NCI-H1048 (cell line): ENCODE measurements at regions not wholly inside any gene's neighbourhood (a gene's known extent, or its start where the extent isn't known, plus 50 kb on each side); places are given as distances from the start of the nearest gene placed in this dataset.

Source experiments
- DNase-seq: peaks from one replicate; lab custom pipeline; 2025; lab: John Stamatoyannopoulos, UW

- no peak for DNase-seq
Observed at GRCh38 chr11:96614101-96614500, 224.3 kb downstream of the JRKL start.

GRCh38 chr11:96614846-96615245 is 225.0 kb downstream of the JRKL start:
- no peak for DNase-seq

GRCh38 chr11:96620464-96621044 is 230.7 kb downstream of the JRKL start:
- DNase-seq, result no peak

- no peak for DNase-seq
Observed at GRCh38 chr11:96621161-96621560, 231.3 kb downstream of the JRKL start.

- DNase-seq, result no peak
Observed at GRCh38 chr11:96622026-96622634, 232.3 kb downstream of the JRKL start.

- DNase-seq, result no peak
Observed at GRCh38 chr11:96624126-96624525, 234.3 kb downstream of the JRKL start.

GRCh38 chr11:96627376-96627775 is 237.6 kb downstream of the JRKL start:
- no peak for DNase-seq

- DNase-seq, result no peak
Observed at GRCh38 chr11:96635655-96636054, 245.8 kb downstream of the JRKL start.

- DNase-seq, result no peak
Observed at GRCh38 chr11:96641261-96641660, 251.4 kb downstream of the JRKL start.

GRCh38 chr11:96642583-96642982 is 252.8 kb downstream of the JRKL start:
- DNase-seq, result no peak

GRCh38 chr11:96643173-96643572 is 253.4 kb downstream of the JRKL start:
- no peak for DNase-seq

GRCh38 chr11:96647621-96648020 is 257.8 kb downstream of the JRKL start:
- DNase-seq, result no peak

GRCh38 chr11:96648991-96649390 is 259.2 kb downstream of the JRKL start:
- DNase-seq, result no peak

GRCh38 chr11:96652516-96652915 is 262.7 kb downstream of the JRKL start:
- DNase-seq, result no peak

GRCh38 chr11:96655474-96655873 is 265.7 kb downstream of the JRKL start:
- no peak for DNase-seq

- DNase-seq, result no peak
Observed at GRCh38 chr11:96658436-96658835, 268.6 kb downstream of the JRKL start.

- DNase-seq, result no peak
Observed at GRCh38 chr11:96664110-96664509, 274.3 kb downstream of the JRKL start.

GRCh38 chr11:96680211-96681018 is 290.6 kb downstream of the JRKL start:
- DNase-seq, result no peak

GRCh38 chr11:96681019-96681716 is 291.4 kb downstream of the JRKL start:
- no peak for DNase-seq

GRCh38 chr11:96694338-96694737 is 304.5 kb downstream of the JRKL start:
- no peak for DNase-seq

- no peak for DNase-seq
Observed at GRCh38 chr11:96696731-96697130, 306.9 kb downstream of the JRKL start.

- no peak for DNase-seq
Observed at GRCh38 chr11:96697466-96697865, 307.7 kb downstream of the JRKL start.

GRCh38 chr11:96704847-96705246 is 315.0 kb downstream of the JRKL start:
- DNase-seq, result no peak
